Heart right ventricle (tissue), 16 donors: ENCODE measurements at regions not wholly inside any gene's neighbourhood (a gene's known extent, or its start where the extent isn't known, plus 50 kb on each side); places are given as distances from the start of the nearest gene placed in this dataset.

ENCODE experiments used
- ATAC-seq, 8 donors: fragments of 200-7000 bp; cut with Tn5 transposase; one replicate each; pipeline ENCODE4 v1.9.1; 2020; ENCODE audit warnings: mild to moderate bottlenecking in 8 of 8, moderate library complexity in 8 of 8, moderate number of reproducible peaks in 1 of 8
- DNase-seq, 2 donors: peaks; one replicate each; pipeline ENCODE4 v3.0.0-alpha.2; 2020
- H3K27ac ChIP-seq, 10 donors: fragments of 200-600 bp; sonication (generic) in 2 of 10; one replicate each; pipeline versions ENCODE4 v1.5.0 to v1.8.0; 2020 to 2022; ENCODE audit warnings: mild to moderate bottlenecking in 3 of 10
- H3K27me3 ChIP-seq, 7 donors: fragments of 200-600 bp; one replicate each; pipeline ENCODE4 v1.8.0; 2021 to 2022; ENCODE audit warnings: mild to moderate bottlenecking in 2 of 7
- H3K36me3 ChIP-seq, 9 donors: fragments of 200-600 bp; sonication (generic) in 1 of 9; one replicate each; pipeline versions ENCODE4 v1.5.0 to v1.8.0; 2020 to 2022; ENCODE audit warnings: mild to moderate bottlenecking in 2 of 9
- H3K4me1 ChIP-seq, 9 donors: fragments of 200-600 bp; sonication (generic) in 1 of 9; one replicate each; pipeline versions ENCODE4 v1.5.0 to v1.8.0; 2020 to 2022; ENCODE audit warnings: mild to moderate bottlenecking in 4 of 9
- H3K4me3 ChIP-seq, 10 donors: fragments of 200-600 bp; sonication (generic) in 2 of 10; one replicate each; pipeline versions ENCODE4 v1.5.0 to v1.8.0; 2020 to 2022; ENCODE audit warnings: mild to moderate bottlenecking in 7 of 10, moderate library complexity in 2 of 10
- H3K9me3 ChIP-seq, 11 donors: fragments of 200-600 bp in 10 of 11; sonication (generic) in 2 of 11; one replicate each; pipeline versions ENCODE4 v1.5.0 to v1.8.0; 2013 to 2022; ENCODE audit warnings: mild to moderate bottlenecking in 2 of 11, control low read depth in 1 of 11, moderate library complexity in 1 of 11
- CTCF ChIP-seq, 9 donors: fragments of 200-600 bp; sonication (generic) in 2 of 9; IDR thresholded peaks; one replicate each; pipeline versions ENCODE4 v1.5.0 to v1.8.0; 2021 to 2022; ENCODE audit warnings: antibody characterized with exemption in 9 of 9, mild to moderate bottlenecking in 5 of 9, moderate library complexity in 1 of 9
- WGBS, 2 donors: extraction: QIAGEN DNeasy Blood & Tissue Kit; methylation state at CpG; one replicate each; pipeline ENCODE4 v1.1.7; 2013; ENCODE audit warnings: inconsistent platforms in 1 of 2; 5-methylcytosine and 5-hydroxymethylcytosine counted together
- intact Hi-C, 10 donors: fragments of 100-400 bp; cut with DNase I; formaldehyde crosslinking; loops; one replicate each; pipeline versions ENCODE4 v1.11.1 to v1.14.2; 2022
- donor health status: Arrhythmogenic right ventricular cardiomyopathy.
- donor health status: ischemic (EF 13 %, LVEDD 7.1; RV severe dilation, severe dysfunction).
- donor health status: healthy with polysubstance abuse.
- donor health status: DM: no; HTN: yes; CAD: no.
- donor health status: DM: no; HTN: no; CAD: no.
- donor health status: ischemic (EF 25% LVEDD 6.9; RV normal size, moderate dysfunction).
- donor health status: ischemic (EF 25% LVEDD 5.7; RV mildly dilated, moderate dysfunction).
- donor health status: healthy.
- donor health status: DM: yes; HTN: yes; CAD: no.
- donor health status: Ischemic cardiomyopathy.
- donor health status: ischemic (EF 35%, LVEDD 5.7; RV mildly dilated, moderate dysfunction).
- donor health status: nonischemic (EF 11% LVEDD 7.7; RV severe dilation, severe dysfunction).
- donor health status: DM: yes; HTN: yes; CAD: no.
- donor health status: PGD.
- donor health status: ischemic (EF 29% LVEDD 5.4; RV normal size, mild dysfunction).
- donor health status: nonischemic (EF 23%, LVEDD 6.1; RV moderate dilation, normal function).

- H3K9me3 ChIP-seq, result no peaks in the 10 kb centered on the region
- H3K36me3 ChIP-seq, result no peaks in the 10 kb centered on the region
- 76 to 78% methylated on average over 8 of the region's 8 CpGs for WGBS, 2 donors
- no peak for TF ChIP-seq CTCF (IDR thresholded peaks at IDR 0.05)
- H3K4me1 ChIP-seq, result no peaks in the 10 kb centered on the region
- no peak overlapping the region for H3K27ac ChIP-seq
- DNase-seq (no peak), ATAC-seq (no peak)
- H3K27me3 ChIP-seq, result peaks cover 0 to 27% (median 11%) of the 10 kb centered on the region in 7 donors
- intact Hi-C loops, result no loop called here
- H3K4me3 ChIP-seq, result no peak overlapping the region
Observed at GRCh38 chr10:128473911-128474310, 347.7 kb upstream of the MKI67 start.

GRCh38 chr10:128474571-128474970, 348.3 kb upstream of the MKI67 start:
- Histone ChIP-seq H3K36me3 (no peaks in the 10 kb centered on the region), H3K9me3 (no peaks in the 10 kb centered on the region), H3K27me3 (peaks cover 0 to 21% (median 16%) of the 10 kb centered on the region in 7 donors), H3K27ac (no peak overlapping the region), H3K4me3 (no peak overlapping the region), H3K4me1 (no peaks in the 10 kb centered on the region)
- 66 to 70% methylated on average over 6 of the region's 6 CpGs for WGBS, 2 donors
- no peak for DNase-seq
- ATAC-seq, result no peak
- intact Hi-C loops, result no loop called here
- TF ChIP-seq CTCF (IDR thresholded peaks at IDR 0.05), result no peak

- Histone ChIP-seq H3K4me3 (no peak overlapping the region), H3K36me3 (no peaks in the 10 kb centered on the region), H3K9me3 (no peaks in the 10 kb centered on the region), H3K27me3 (peaks cover 0 to 23% (median 13%) of the 10 kb centered on the region in 7 donors), H3K4me1 (no peaks in the 10 kb centered on the region), H3K27ac (no peak overlapping the region)
- no peak for TF ChIP-seq CTCF (IDR thresholded peaks at IDR 0.05)
- intact Hi-C loops, result no loop called here
- 87 to 89% methylated on average over 24 of the region's 24 CpGs for WGBS, 2 donors
- ATAC-seq (no peak), DNase-seq (no peak)
Observed at GRCh38 chr10:128475686-128476367, 349.6 kb upstream of the MKI67 start.

- no peak for TF ChIP-seq CTCF (IDR thresholded peaks at IDR 0.05)
- intact Hi-C loops, result no loop called here
- Histone ChIP-seq H3K4me3 (no peak overlapping the region), H3K9me3 (no peaks in the 10 kb centered on the region), H3K27me3 (peaks cover 0 to 23% (median 17%) of the 10 kb centered on the region in 7 donors), H3K27ac (no peak overlapping the region), H3K36me3 (no peaks in the 10 kb centered on the region), H3K4me1 (no peaks in the 10 kb centered on the region)
- 75 to 81% methylated on average over 7 of the region's 7 CpGs for WGBS, 2 donors
- ATAC-seq (no peak), DNase-seq (no peak)
Observed at GRCh38 chr10:128476368-128476725, 350.1 kb upstream of the MKI67 start.
